NCI-H2196 (cell line): ENCODE measurements at regions not wholly inside any gene's neighbourhood (a gene's known extent, or its start where the extent isn't known, plus 50 kb on each side); places are given as distances from the start of the nearest gene placed in this dataset.
"Not testable (repeated sequence)": the region's sequence is repeated elsewhere in the genome, so short reads cannot be mapped to it uniquely, and the experiment has no call there.

Experiments used
- DNase-seq: peaks from one replicate; lab custom pipeline; 2025; ENCODE audit not compliant: unreplicated experiment; lab: John Stamatoyannopoulos, UW

- DNase-seq, result no peak
Observed at GRCh38 chr2:150859877-150860276, 372.4 kb upstream of the RND3 start.

DNA sequence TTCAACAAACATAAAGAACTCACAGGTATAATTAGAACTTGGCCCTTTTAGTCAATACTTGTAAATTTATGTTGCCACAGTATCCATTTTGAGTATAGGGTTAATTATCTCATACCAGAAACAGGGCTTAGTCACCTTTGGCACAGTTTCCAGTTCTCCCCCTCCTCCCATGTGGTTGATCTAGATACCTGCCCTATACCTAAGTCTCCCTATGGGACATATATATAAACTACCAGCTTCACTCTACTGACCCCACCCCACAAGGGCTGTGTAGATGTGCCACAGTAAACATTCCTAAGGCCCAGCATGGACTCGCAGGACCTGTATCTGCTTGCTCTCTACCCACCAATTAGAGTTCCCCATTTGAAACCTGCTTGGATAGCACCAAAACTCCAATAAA is 371.7 kb upstream of the RND3 start:
- DNase-seq, result no peak

DNA sequence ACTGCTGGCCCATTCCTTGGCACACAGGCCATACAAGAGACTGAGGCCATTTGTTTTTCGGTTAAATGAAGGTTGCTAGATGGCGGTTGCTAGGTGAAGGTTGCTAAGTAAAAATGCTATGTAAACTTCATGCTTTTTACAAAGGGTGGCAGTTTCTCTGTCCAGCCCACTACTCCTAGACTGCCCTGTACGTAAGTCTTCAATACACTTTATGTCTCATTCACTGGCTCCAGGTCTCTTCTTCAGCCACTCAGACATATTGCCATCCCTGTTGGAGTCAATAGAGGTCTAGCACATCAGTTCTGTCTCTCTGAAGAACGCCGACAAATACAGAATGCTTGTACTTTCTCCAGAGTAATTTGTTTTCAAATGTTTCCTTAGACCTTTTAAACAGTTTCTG is 370.9 kb upstream of the RND3 start:
- no peak for DNase-seq

DNA sequence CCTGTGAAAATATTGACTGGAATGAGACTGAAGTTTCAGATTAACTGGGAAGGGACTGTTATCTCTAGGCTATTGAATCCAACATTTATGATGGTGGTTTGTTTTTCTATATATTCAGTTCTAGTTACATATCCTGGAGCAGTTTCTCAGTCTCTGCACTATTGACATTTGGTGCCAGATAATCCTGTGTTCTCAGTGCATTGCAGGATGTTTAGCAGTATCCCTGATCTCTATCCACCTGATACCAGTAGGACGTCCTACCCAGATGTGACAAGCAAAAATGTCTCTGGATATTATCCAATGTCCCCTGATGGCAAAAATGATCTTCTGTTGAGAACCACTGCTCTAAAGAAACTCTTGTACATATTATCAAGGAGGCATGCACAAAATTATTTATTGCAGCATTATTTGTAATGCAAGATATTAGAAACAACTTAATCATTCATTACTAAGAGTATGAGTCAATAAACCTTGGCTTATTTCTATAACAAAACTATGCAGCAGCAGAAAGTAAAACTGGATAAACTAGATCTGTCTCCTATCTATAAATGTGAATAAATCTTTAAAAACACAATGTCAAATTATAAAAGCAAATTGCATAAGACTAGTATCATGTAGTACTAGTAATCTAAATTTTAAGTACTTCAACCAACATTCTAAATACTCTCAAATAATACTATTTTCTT is 369.3 kb upstream of the RND3 start:
- DNase-seq, result no peak

DNA sequence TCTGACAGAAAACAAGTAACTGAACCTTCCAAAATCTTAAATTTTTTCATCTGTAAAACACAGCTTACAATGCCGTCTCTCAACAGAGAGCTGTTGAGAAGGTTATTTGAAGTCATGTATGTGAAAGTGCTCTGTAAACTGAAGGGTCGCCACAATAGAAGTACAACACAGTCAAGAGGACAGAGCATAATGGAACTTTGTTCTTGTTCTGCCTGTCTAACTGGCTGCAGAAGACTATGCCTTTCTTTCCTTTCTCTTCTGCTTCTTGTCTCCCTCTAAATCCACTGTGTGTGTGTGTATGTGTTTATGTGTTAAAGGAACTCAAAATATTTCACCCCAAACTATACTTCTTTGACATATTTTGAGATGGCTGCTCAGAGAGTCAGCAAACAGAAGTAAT is 365.8 kb upstream of the RND3 start:
- no peak for DNase-seq

GRCh38 chr2:150850641-150851040 is 363.2 kb upstream of the RND3 start:
- no peak for DNase-seq

GRCh38 chr2:150847578-150847977 is 360.1 kb upstream of the RND3 start:
- DNase-seq, result no peak

DNA sequence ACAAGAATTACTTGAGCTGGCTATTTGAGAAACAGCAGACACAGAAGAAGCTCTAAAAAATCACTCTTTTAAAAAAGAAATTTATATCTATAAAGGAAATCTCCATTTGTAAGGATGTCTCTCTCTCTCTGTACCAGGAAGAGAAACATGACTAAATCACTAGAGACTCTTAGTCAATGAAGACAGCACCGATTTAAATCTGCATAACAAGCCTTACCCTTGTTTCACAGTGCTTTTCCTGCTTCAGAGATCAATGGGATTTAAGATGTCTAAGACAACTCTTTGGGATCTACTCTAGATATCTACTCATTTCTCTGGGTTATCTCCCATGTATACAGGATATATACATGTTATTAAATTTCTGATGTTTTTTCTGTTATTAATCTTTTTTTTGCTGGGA is 359.2 kb upstream of the RND3 start:
- no peak for DNase-seq

DNA sequence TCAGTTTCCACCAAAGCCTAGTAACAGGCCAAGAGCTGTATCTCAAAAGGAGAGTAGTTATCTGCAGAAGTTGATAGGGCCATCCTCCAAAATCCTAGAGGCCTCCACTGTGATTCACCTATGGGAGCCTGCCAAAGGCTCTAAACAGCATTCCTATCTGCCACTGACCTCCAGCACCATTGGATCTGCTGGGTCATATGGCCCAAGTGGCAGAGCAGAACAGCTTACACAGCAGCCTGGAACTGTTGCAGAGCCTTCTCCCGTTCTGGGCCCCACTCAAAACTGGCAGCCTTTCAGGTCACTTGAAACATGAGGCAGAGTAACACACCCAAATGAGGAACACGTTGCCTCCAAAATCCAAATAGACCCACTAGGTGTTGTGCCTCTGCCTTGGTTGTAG is 345.2 kb upstream of the RND3 start:
- no peak for DNase-seq

DNA sequence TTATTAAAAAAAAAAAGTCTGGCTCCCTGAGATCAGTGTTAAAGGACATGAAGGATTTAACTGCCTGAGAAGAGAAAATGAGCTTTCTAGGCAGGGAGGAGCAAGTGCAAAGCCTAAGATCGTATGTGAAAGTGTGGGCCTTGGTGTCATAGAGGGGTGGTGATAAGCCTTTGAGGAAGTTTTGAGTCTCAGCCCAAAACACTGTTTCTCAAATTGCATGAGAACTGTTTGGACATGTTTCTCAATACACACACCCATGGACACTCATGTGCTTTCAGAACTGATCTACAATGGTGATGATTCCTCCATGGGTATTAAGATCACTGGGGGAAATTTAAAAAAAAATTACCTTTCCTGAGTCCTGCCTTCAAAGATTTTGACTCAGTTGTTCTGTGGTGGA is 336.7 kb upstream of the RND3 start:
- DNase-seq, result no peak

GRCh38 chr2:150817422-150817821 is 330.0 kb upstream of the RND3 start:
- no peak for DNase-seq

GRCh38 chr2:150812664-150813367 is 325.3 kb upstream of the RND3 start:
- no peak for DNase-seq

GRCh38 chr2:150812066-150812465 is 324.6 kb upstream of the RND3 start:
- no peak for DNase-seq

DNA sequence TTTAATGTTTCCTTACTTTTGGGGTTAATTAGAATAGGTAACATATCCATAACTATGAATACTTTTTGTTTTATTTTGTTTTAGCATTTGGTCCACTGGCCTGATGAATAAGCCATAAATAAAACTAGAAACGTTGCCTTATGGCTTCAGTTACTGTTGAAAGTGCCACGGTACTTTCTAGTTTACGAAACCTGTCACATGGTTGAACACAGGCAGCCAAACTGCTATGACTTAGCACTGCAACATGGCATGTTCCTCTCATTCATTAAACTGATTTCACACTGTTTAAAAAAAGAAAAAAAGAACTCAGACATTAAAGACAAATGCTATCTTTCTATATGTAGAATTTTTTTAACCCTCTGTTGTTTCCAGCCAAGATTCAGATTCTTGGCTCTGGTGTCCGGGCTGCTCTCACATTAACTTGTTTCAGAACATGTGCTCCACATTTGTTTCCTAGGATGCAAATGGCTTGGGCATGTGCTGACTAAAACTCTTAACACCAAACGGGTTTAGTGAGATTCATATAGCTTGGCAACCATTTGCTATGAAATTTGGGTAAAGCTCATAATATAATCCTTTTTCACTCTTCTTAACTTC is 323.9 kb upstream of the RND3 start:
- DNase-seq, result no peak

DNA sequence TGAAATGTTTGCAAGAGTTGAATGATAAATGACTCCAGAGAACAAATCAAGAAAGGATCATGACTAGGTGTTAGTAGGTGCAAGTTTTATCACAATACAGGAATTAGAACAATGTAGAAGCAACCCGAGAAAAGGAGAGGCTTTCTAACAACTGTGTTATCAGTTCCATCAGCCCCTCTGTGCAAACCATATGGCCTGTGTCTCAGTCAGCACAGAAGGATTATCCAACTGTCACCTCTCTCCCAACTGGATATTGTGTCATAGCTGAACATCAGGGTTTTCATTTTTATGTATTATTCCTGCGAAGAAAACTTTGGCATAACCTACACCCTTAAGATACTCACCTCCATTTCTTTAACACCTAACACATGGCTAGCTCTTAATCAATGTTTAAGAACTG is 321.6 kb upstream of the RND3 start:
- no peak for DNase-seq

- no peak for DNase-seq
Observed at GRCh38 chr2:150806336-150806735, 318.9 kb upstream of the RND3 start.

DNA sequence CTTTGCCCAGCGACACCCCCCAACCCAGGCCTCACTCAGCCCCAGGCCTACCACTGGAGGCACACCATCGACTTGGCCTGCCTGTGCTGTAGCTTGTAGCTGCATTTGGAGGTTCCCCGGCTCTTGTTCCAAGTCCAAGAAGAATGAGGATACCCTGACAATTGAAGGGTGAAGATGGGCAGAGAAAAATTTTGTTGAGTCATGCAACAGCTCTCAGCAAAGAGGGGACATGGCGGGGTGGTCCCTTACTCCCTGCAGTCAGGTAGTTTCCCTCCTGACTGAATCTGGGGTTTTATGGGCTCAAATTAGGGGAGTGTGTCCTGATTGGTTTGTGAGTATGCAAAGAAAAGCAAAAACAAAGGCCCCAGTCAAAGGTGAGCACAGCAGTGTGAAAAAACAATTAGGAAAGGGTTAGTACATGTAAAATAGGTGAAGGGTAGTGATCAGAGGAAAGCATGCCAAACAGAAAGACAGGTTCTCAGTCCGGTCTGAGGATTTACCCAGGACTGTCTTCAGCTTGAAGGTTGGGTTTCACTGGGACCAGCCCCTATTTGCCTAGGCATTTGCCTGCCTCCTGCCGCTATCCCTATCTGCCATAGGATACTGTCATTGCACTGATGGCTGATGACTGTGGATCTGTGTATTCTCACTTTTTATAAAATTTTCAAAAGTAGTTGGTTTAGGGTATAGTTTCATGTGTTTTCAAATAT is 316.4 kb upstream of the RND3 start:
- DNase-seq, result no peak

GRCh38 chr2:150802635-150803034 is 315.2 kb upstream of the RND3 start:
- no peak for DNase-seq

DNA sequence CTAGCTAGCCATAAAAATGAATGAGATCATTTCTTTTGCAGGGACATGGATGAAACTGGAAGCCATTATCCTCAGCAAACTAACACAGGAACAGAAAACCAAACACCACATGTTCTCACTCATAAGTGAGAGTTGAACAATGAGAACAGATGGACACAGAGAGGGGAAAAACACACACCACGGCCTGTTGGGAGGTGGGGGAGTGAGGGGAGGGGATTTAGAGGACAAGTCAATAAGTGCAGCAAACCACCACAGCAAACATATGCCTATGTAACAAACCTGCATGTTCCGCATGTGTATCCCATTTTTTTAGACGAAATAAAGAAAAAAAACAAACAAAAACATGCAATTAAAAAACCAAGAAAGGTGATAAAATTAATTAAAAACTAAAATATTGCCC is 308.8 kb upstream of the RND3 start:
- not testable (repeated sequence) for DNase-seq

DNA sequence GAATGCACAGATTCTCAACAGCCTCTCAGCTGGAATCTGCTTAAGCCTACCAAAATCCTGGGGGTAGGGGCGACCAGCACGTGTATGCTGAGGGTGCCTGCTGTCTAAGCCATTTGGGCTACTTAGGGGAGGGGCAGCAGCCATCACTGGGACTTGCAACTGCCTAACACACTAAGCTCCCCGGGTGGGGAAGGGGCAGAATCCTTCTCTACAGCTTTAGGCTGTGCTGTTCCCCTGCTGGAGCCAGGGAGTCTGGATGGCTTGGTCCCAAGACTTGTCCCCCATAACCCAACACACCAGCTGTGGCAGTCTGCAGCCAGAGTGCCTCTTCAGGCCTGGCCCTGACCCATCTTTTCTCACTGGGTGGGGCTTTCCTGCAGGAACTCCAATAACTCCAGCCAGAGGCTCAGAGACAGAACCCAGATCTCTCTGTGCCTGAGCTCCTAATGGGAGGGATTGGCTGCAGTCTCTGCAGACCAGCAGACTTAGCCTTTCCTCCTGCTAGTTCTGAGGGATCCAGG is 305.4 kb upstream of the RND3 start:
- no peak for DNase-seq

DNA sequence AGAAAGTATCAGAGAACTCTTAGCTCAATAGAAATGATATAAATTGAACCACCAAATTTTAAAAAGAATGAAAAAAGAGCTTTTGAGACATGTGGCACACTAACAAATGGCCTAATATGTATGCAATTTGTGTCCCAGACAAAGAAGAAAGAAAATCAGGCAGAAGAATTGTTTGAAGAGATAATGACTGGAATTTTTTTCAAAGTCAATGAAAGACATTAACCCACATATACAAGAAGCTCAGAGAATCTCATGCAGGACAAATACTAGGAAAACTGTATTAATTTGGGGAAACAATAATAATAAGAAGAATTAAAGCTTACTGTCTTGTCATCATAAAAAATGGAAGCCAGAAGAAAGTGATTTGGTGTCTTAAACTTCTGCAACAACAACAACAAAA is 304.1 kb upstream of the RND3 start:
- no peak for DNase-seq
